HUES64 (cell line): ENCODE measurements at regions not wholly inside any gene's neighbourhood (a gene's known extent, or its start where the extent isn't known, plus 50 kb on each side); places are given as distances from the start of the nearest gene placed in this dataset.

Experiments
- H3K27ac ChIP-seq: 2 replicates; pipeline ENCODE4 v1.7.0; 2013; ENCODE audit warnings: low read depth, low read length, inconsistent platforms
- H3K27me3 ChIP-seq: 2 replicates; pipeline ENCODE4 v1.6.1; 2013; ENCODE audit warnings: mild to moderate bottlenecking, low read length; ENCODE audit not compliant: insufficient read depth
- H3K36me3 ChIP-seq: 2 replicates; pipeline ENCODE4 v1.6.1; 2013; ENCODE audit warnings: mild to moderate bottlenecking, low read length; ENCODE audit not compliant: insufficient read depth
- H3K4me1 ChIP-seq: 2 replicates; pipeline ENCODE4 v1.6.1; 2013; ENCODE audit warnings: mild to moderate bottlenecking, low read length, moderate library complexity; ENCODE audit not compliant: insufficient read depth
- H3K4me3 ChIP-seq: 2 replicates; pipeline ENCODE4 v1.5.1; 2013; ENCODE audit warnings: mild to moderate bottlenecking, low read length, moderate library complexity
- H3K9ac ChIP-seq: 2 replicates; pipeline ENCODE4 v1.6.1; 2013; ENCODE audit warnings: mild to moderate bottlenecking, low read depth, low read length
- H3K9me3 ChIP-seq: 2 replicates; pipeline ENCODE4 v1.6.1; 2013; ENCODE audit warnings: low read depth, low read length; ENCODE audit not compliant: insufficient read depth
- WGBS: fragments of 150-250, 120-280 bp; methylation state at CpG from one replicate; pipeline ENCODE4 v1.1.7; 2013; ENCODE audit warnings: missing lambda C conversion rate; 5-methylcytosine and 5-hydroxymethylcytosine counted together

- Histone ChIP-seq H3K27ac (no peak overlapping the region), H3K9me3 (no peaks in the 10 kb centered on the region), H3K4me3 (no peak overlapping the region), H3K9ac (no peak overlapping the region), H3K4me1 (peaks cover 20% of the 10 kb centered on the region), H3K27me3 (no peaks in the 10 kb centered on the region), H3K36me3 (no peaks in the 10 kb centered on the region)
Observed at GRCh38 chr5:89850513-89850865, 559.1 kb downstream of the CETN3 start.

- Histone ChIP-seq H3K36me3 (no peaks in the 10 kb centered on the region), H3K4me3 (no peak overlapping the region), H3K9me3 (no peaks in the 10 kb centered on the region), H3K4me1 (peaks cover 25% of the 10 kb centered on the region), H3K27me3 (no peaks in the 10 kb centered on the region), H3K27ac (peak overlapping the region; percentile 36; the same call in 1 of the 2 replicates), H3K9ac (no peak overlapping the region; the same call in 1 of the 2 replicates)
- WGBS, result 37% methylated on average over 1 of the region's 1 CpG
Observed at GRCh38 chr5:89849830-89850512, 559.6 kb downstream of the CETN3 start.

GRCh38 chr5:89847743-89848142, 561.8 kb downstream of the CETN3 start:
- no peak overlapping the region for H3K9ac ChIP-seq
- H3K36me3 ChIP-seq, result no peaks in the 10 kb centered on the region
- WGBS, result 95% methylated on average over 4 of the region's 4 CpGs
- no peak overlapping the region for H3K4me3 ChIP-seq
- H3K27ac ChIP-seq, result no peak overlapping the region
- no peaks in the 10 kb centered on the region for H3K9me3 ChIP-seq
- H3K27me3 ChIP-seq, result no peaks in the 10 kb centered on the region
- peaks cover 34% of the 10 kb centered on the region for H3K4me1 ChIP-seq

GRCh38 chr5:89844548-89844947, 565.0 kb downstream of the CETN3 start:
- Histone ChIP-seq H3K36me3 (no peaks in the 10 kb centered on the region), H3K27me3 (no peaks in the 10 kb centered on the region), H3K9me3 (no peaks in the 10 kb centered on the region), H3K4me1 (peaks cover 25% of the 10 kb centered on the region), H3K9ac (no peak overlapping the region; the same call in 1 of the 2 replicates), H3K4me3 (no peak overlapping the region), H3K27ac (peak overlapping the region; percentile 9; the same call in 1 of the 2 replicates)

GRCh38 chr5:89842531-89842930, 567.0 kb downstream of the CETN3 start:
- Histone ChIP-seq H3K9ac (no peak overlapping the region), H3K4me3 (no peak overlapping the region), H3K36me3 (no peaks in the 10 kb centered on the region), H3K27ac (no peak overlapping the region), H3K4me1 (peaks cover 25% of the 10 kb centered on the region), H3K9me3 (no peaks in the 10 kb centered on the region), H3K27me3 (no peaks in the 10 kb centered on the region)
- WGBS, result 100% methylated on average over 1 of the region's 1 CpG

GRCh38 chr5:89840906-89841305, 568.6 kb downstream of the CETN3 start:
- H3K27me3 ChIP-seq, result no peaks in the 10 kb centered on the region
- no peak overlapping the region for H3K4me3 ChIP-seq
- no peaks in the 10 kb centered on the region for H3K36me3 ChIP-seq
- no peak overlapping the region for H3K27ac ChIP-seq
- H3K4me1 ChIP-seq, result peaks cover 18% of the 10 kb centered on the region
- no peak overlapping the region for H3K9ac ChIP-seq
- H3K9me3 ChIP-seq, result no peaks in the 10 kb centered on the region

GRCh38 chr5:89830691-89831090, 578.9 kb downstream of the CETN3 start:
- no peak overlapping the region for H3K27ac ChIP-seq
- WGBS, result 87% methylated on average over 2 of the region's 2 CpGs
- no peak overlapping the region for H3K4me3 ChIP-seq

GRCh38 chr5:89827960-89828359, 581.6 kb downstream of the CETN3 start:
- Histone ChIP-seq H3K27me3 (no peaks in the 10 kb centered on the region), H3K9me3 (no peaks in the 10 kb centered on the region), H3K4me1 (no peaks in the 10 kb centered on the region), H3K4me3 (no peak overlapping the region), H3K9ac (no peak overlapping the region), H3K27ac (no peak overlapping the region), H3K36me3 (no peaks in the 10 kb centered on the region)
- WGBS, result 91% methylated on average over 6 of the region's 6 CpGs

More at GRCh38 chr5:89830691-89831090, 578.9 kb downstream of the CETN3 start:
- Histone ChIP-seq H3K9ac (no peak overlapping the region), H3K27me3 (no peaks in the 10 kb centered on the region), H3K4me1 (no peaks in the 10 kb centered on the region), H3K9me3 (no peaks in the 10 kb centered on the region), H3K36me3 (no peaks in the 10 kb centered on the region)

- H3K36me3 ChIP-seq, result no peaks in the 10 kb centered on the region
- no peak overlapping the region for H3K27ac ChIP-seq
- H3K4me3 ChIP-seq, result no peak overlapping the region
- WGBS, result 94% methylated on average over 14 of the region's 14 CpGs
- H3K9ac ChIP-seq, result no peak overlapping the region
- H3K4me1 ChIP-seq, result no peaks in the 10 kb centered on the region
- H3K27me3 ChIP-seq, result no peaks in the 10 kb centered on the region
- H3K9me3 ChIP-seq, result no peaks in the 10 kb centered on the region
Observed at GRCh38 chr5:89827359-89827758, 582.2 kb downstream of the CETN3 start.

GRCh38 chr5:89826938-89827337, 582.6 kb downstream of the CETN3 start:
- H3K27me3 ChIP-seq, result no peaks in the 10 kb centered on the region
- H3K9me3 ChIP-seq, result no peaks in the 10 kb centered on the region
- no peak overlapping the region for H3K27ac ChIP-seq
- H3K36me3 ChIP-seq, result no peaks in the 10 kb centered on the region
- H3K9ac ChIP-seq, result no peak overlapping the region
- H3K4me1 ChIP-seq, result no peaks in the 10 kb centered on the region
- H3K4me3 ChIP-seq, result no peak overlapping the region
- 93% methylated on average over 8 of the region's 8 CpGs for WGBS

- no peaks in the 10 kb centered on the region for H3K9me3 ChIP-seq
- H3K4me3 ChIP-seq, result no peak overlapping the region
- H3K4me1 ChIP-seq, result no peaks in the 10 kb centered on the region
- no peak overlapping the region; the same call in 1 of the 2 replicates for H3K27ac ChIP-seq
- H3K27me3 ChIP-seq, result no peaks in the 10 kb centered on the region
- WGBS, result 100% methylated on average over 2 of the region's 2 CpGs
- no peaks in the 10 kb centered on the region for H3K36me3 ChIP-seq
- H3K9ac ChIP-seq, result no peak overlapping the region
Observed at GRCh38 chr5:89823046-89823445, 586.5 kb downstream of the CETN3 start.

GRCh38 chr5:89817841-89818240, 591.7 kb downstream of the CETN3 start:
- no peak overlapping the region for H3K4me3 ChIP-seq
- H3K27me3 ChIP-seq, result no peaks in the 10 kb centered on the region
- no peaks in the 10 kb centered on the region for H3K9me3 ChIP-seq
- no peak overlapping the region for H3K9ac ChIP-seq
- H3K36me3 ChIP-seq, result no peaks in the 10 kb centered on the region
- H3K4me1 ChIP-seq, result no peaks in the 10 kb centered on the region
- H3K27ac ChIP-seq, result no peak overlapping the region
- 86% methylated on average over 1 of the region's 4 CpGs for WGBS
